ENCODE measurements at regions not wholly inside any gene's neighbourhood (a gene's known extent, or its start where the extent isn't known, plus 50 kb on each side); places are given as distances from the start of the nearest gene placed in this dataset.

GRCh38 chr17:27984404-27984803 lies 58.1 kb upstream of the NLK start:
- ChIA-PET CTCF (interaction anchor here (0.9 kb wide), 1 partner anchor 9 kb away, joined by 3 read pairs; no protein-coding TSS in a partner anchor), POLR2A (interaction anchor here (0.6 kb wide), 1 partner anchor 23 kb away, joined by 3 read pairs; no protein-coding TSS in a partner anchor)
- DNase-seq (ENCODE audit: extremely low spot score), result no peak
- TF ChIP-seq CTCF (IDR thresholded peaks at IDR 0.05; ENCODE audit: control extremely low read depth, extremely low read depth, low read depth, missing control alignments), result no peak

DNA sequence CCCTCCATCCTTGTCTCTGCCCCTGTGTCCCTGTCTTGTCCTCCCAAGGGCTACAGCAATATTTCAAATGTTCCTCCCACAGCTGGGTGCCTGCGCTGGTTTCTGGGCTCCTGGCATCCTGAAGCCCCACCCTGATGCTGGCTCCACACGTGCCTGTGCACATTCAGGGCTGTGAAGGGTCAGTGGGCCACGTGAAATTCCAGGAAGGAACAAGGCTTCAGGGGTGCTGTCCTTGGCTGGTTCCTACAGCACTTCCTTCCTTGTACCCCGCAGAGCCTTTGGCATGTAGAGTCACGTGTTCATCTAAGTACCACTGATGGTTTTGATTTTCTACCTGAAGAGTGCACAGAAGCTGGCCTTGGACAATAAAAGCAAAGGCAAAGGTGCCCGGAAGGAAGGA lies 57.7 kb upstream of the NLK start:
- DNase-seq (ENCODE audit: extremely low spot score), result no peak
- ChIA-PET CTCF (interaction anchor here (0.9 to 1.5 kb wide), 3 partner anchors 9 to 10 kb away, joined by 3 to 5 read pairs (median 4); no protein-coding TSS in a partner anchor), POLR2A (no interaction called here)
- TF ChIP-seq CTCF (IDR thresholded peaks at IDR 0.05; ENCODE audit: control extremely low read depth, extremely low read depth, low read depth, missing control alignments), result no peak

GRCh38 chr17:27985306-27985705 lies 57.2 kb upstream of the NLK start:
- no peak for TF ChIP-seq CTCF (IDR thresholded peaks at IDR 0.05; ENCODE audit: control extremely low read depth, extremely low read depth, low read depth, missing control alignments)
- no peak for DNase-seq (ENCODE audit: extremely low spot score)
- ChIA-PET CTCF (interaction anchor here (0.9 to 1.5 kb wide), 4 partner anchors 8 to 18 kb away, joined by 3 to 5 read pairs (median 4); no protein-coding TSS in a partner anchor), POLR2A (no interaction called here)

- POLR2A ChIA-PET, result no interaction called here
- no peak for DNase-seq (ENCODE audit: extremely low spot score)
- CTCF ChIA-PET, result interaction anchor here (0.9 to 1.5 kb wide), 4 partner anchors 9 to 18 kb away, joined by 3 to 5 read pairs (median 4); no protein-coding TSS in a partner anchor
- no peak for TF ChIP-seq CTCF (IDR thresholded peaks at IDR 0.05; ENCODE audit: control extremely low read depth, extremely low read depth, low read depth, missing control alignments)
Measured at GRCh38 chr17:27985736-27986399, 56.6 kb upstream of the NLK start.

- CTCF ChIA-PET, result no interaction called here
- no peak for TF ChIP-seq CTCF (IDR thresholded peaks at IDR 0.05; ENCODE audit: control extremely low read depth, extremely low read depth, low read depth, missing control alignments)
- no peak for DNase-seq (ENCODE audit: extremely low spot score)
- POLR2A ChIA-PET, result no interaction called here
Measured at GRCh38 chr17:27986805-27987684, 55.4 kb upstream of the NLK start.

GRCh38 chr17:27989046-27989445 lies 53.4 kb upstream of the NLK start:
- no peak for DNase-seq (ENCODE audit: extremely low spot score)
- TF ChIP-seq CTCF (IDR thresholded peaks at IDR 0.05; ENCODE audit: control extremely low read depth, extremely low read depth, low read depth, missing control alignments), result no peak
- ChIA-PET CTCF (no interaction called here), POLR2A (no interaction called here)
